CD8-positive, alpha-beta memory T cell (primary cell): ENCODE measurements at regions not wholly inside any gene's neighbourhood (a gene's known extent, or its start where the extent isn't known, plus 50 kb on each side); places are given as distances from the start of the nearest gene placed in this dataset.

Source experiments
- CTCF ChIA-PET: fragments of 350-600 bp; sonication (Branson Sonifier 250); formaldehyde crosslinking; loops from one replicate; lab custom pipeline; 2021; ENCODE audit warnings: antibody characterized with exemption; lab: Charles Lee
- POLR2A ChIA-PET: fragments of 350-600 bp; sonication (Branson Sonifier 250); formaldehyde crosslinking; loops from one replicate; lab custom pipeline; 2021; ENCODE audit warnings: antibody characterized with exemption; lab: Charles Lee
- DNase-seq, 5 donors: peaks; one replicate each; pipeline versions ENCODE4 v3.0.0 to v3.0.0-alpha.2; 2020 to 2022; ENCODE audit warnings: mixed read lengths in 1 of 5
- H3K27ac ChIP-seq: one replicate; pipeline ENCODE4 v1.7.0; 2013; ENCODE audit warnings: low read depth, mild to moderate bottlenecking, low read length, moderate library complexity
- H3K27me3 ChIP-seq: 2 replicates; pipeline ENCODE4 v1.7.0; 2013; ENCODE audit warnings: low read length, mild to moderate bottlenecking; ENCODE audit not compliant: insufficient read depth, poor library complexity, severe bottlenecking
- H3K36me3 ChIP-seq: 2 replicates; pipeline ENCODE4 v1.7.0; 2013; ENCODE audit warnings: mild to moderate bottlenecking, low read length, moderate library complexity; ENCODE audit not compliant: insufficient read depth
- H3K4me1 ChIP-seq: 2 replicates; pipeline ENCODE4 v1.7.0; 2013; ENCODE audit warnings: mild to moderate bottlenecking, low read length, moderate library complexity; ENCODE audit not compliant: insufficient read depth
- H3K4me3 ChIP-seq: 2 replicates; pipeline ENCODE4 v1.7.0; 2013; ENCODE audit warnings: mild to moderate bottlenecking, low read length
- H3K9me3 ChIP-seq: 2 replicates; pipeline ENCODE4 v1.7.0; 2013; ENCODE audit warnings: mild to moderate bottlenecking, low read length
- H3K27ac Mint-ChIP-seq, 8 donors: one replicate each; pipeline ENCODE4 v1.8.0; 2020 to 2021; ENCODE audit warnings: mixed read lengths in 8 of 8, mild to moderate bottlenecking in 6 of 8, inconsistent platforms in 3 of 8, moderate library complexity in 3 of 8
- H3K27me3 Mint-ChIP-seq, 2 donors: one replicate each; pipeline ENCODE4 v1.8.0; 2020 to 2021; ENCODE audit warnings: mixed read lengths in 2 of 2, mild to moderate bottlenecking in 1 of 2, moderate library complexity in 1 of 2
- H3K36me3 Mint-ChIP-seq, 3 donors: one replicate each; pipeline ENCODE4 v1.8.0; 2020 to 2021; ENCODE audit warnings: mixed read lengths in 3 of 3, inconsistent platforms in 1 of 3, mild to moderate bottlenecking in 1 of 3
- H3K4me1 Mint-ChIP-seq, 3 donors: one replicate each; pipeline ENCODE4 v1.8.0; 2020 to 2021; ENCODE audit warnings: mixed read lengths in 3 of 3, inconsistent platforms in 1 of 3, mild to moderate bottlenecking in 1 of 3
- H3K4me3 Mint-ChIP-seq, 7 donors: one replicate each; pipeline ENCODE4 v1.8.0; 2020 to 2021; ENCODE audit warnings: mixed read lengths in 7 of 7, mild to moderate bottlenecking in 6 of 7, moderate library complexity in 4 of 7, inconsistent platforms in 2 of 7
- H3K9me3 Mint-ChIP-seq, 5 donors: one replicate each; pipeline ENCODE4 v1.8.0; 2020 to 2022; ENCODE audit warnings: mixed read lengths in 5 of 5, mild to moderate bottlenecking in 3 of 5, moderate library complexity in 2 of 5, inconsistent platforms in 1 of 5

DNA sequence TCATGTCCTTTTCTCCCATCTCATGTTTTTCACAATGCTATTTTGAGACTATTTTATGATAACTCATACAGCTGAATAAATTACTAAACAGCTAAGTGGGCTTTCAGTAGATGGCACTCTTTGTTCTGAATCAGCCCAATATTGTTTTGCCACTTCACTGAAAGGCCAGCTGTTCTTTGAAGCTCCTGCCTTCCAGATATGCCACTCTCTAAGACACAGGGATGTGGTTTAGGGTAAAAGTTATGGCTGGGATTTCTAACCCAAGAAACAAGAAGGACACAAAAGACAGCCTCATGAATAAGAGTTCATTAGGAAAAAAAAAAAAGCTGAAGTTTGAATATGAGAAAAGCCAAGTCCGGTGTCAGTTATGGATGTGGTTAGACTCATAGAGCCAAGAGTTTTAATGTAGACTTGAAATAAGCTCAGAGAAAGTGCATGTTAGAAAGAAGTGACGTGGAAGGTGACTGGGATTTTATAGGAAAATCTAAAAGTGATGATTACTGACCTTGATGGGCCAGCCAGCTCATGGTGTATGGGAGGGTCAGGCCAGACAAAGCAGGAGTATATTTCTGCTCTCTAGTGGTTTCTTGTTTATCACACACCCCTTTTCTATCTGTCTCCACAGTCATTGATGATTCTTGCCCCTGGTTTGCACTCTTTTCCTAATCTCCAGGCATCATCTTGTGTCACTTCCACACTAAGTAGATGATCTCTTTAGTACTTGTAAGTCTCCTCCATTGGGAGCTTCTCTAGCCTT, 488.5 kb downstream of the NR2F1-AS1 start:
- H3K36me3 Mint-ChIP-seq = peaks cover 0 to 1% (median 0%) of the 10 kb centered on the region in 3 donors
- no peaks in the 10 kb centered on the region for H3K36me3 ChIP-seq
- peaks cover 0 to 1% of the 10 kb centered on the region in 2 donors for H3K27me3 Mint-ChIP-seq
- no peak overlapping the region for H3K27ac Mint-ChIP-seq
- POLR2A ChIA-PET = no interaction called here
- no peak for DNase-seq
- CTCF ChIA-PET = no interaction called here
- peaks cover 0 to 6% (median 0%) of the 10 kb centered on the region in 5 donors for H3K9me3 Mint-ChIP-seq
- H3K27me3 ChIP-seq = no peaks in the 10 kb centered on the region
- no peaks in the 10 kb centered on the region for H3K9me3 ChIP-seq
- no peak overlapping the region for H3K4me3 Mint-ChIP-seq
- H3K4me1 Mint-ChIP-seq = no peaks in the 10 kb centered on the region
- no peak overlapping the region for H3K4me3 ChIP-seq
- no peak overlapping the region for H3K27ac ChIP-seq
- no peaks in the 10 kb centered on the region for H3K4me1 ChIP-seq

DNA sequence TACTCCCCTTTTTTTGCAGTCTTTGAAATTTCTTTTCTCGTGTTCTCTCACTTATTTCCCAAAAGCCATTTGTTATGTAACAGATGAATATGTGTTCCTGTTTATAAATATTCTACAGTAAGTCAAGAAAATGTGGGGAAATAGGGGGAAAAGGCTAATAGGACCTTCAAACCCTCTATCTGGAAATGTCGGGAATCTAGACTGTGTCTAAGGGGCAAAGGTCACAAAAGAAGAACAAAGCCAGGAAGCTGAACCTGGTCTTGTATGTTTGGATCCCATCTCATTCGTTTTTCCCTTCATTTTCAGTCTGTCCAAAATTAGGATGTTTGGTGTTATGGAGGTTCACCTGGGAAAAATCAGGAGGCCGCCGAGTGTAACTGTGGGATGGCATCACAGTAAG, 490.3 kb downstream of the NR2F1-AS1 start:
- no peaks in the 10 kb centered on the region for H3K27me3 ChIP-seq
- peaks cover 0 to 1% of the 10 kb centered on the region in 2 donors for H3K27me3 Mint-ChIP-seq
- H3K36me3 Mint-ChIP-seq = peaks cover 0 to 1% (median 0%) of the 10 kb centered on the region in 3 donors
- H3K9me3 ChIP-seq = no peaks in the 10 kb centered on the region
- H3K4me3 ChIP-seq = no peak overlapping the region
- no peak for DNase-seq
- CTCF ChIA-PET = no interaction called here
- H3K4me1 Mint-ChIP-seq = no peaks in the 10 kb centered on the region
- no peaks in the 10 kb centered on the region for H3K4me1 ChIP-seq
- no peak overlapping the region for H3K27ac ChIP-seq
- H3K9me3 Mint-ChIP-seq = peaks cover 0 to 4% (median 0%) of the 10 kb centered on the region in 5 donors
- H3K4me3 Mint-ChIP-seq = no peak overlapping the region
- no peak overlapping the region for H3K27ac Mint-ChIP-seq
- no peaks in the 10 kb centered on the region for H3K36me3 ChIP-seq
- POLR2A ChIA-PET = no interaction called here

DNA sequence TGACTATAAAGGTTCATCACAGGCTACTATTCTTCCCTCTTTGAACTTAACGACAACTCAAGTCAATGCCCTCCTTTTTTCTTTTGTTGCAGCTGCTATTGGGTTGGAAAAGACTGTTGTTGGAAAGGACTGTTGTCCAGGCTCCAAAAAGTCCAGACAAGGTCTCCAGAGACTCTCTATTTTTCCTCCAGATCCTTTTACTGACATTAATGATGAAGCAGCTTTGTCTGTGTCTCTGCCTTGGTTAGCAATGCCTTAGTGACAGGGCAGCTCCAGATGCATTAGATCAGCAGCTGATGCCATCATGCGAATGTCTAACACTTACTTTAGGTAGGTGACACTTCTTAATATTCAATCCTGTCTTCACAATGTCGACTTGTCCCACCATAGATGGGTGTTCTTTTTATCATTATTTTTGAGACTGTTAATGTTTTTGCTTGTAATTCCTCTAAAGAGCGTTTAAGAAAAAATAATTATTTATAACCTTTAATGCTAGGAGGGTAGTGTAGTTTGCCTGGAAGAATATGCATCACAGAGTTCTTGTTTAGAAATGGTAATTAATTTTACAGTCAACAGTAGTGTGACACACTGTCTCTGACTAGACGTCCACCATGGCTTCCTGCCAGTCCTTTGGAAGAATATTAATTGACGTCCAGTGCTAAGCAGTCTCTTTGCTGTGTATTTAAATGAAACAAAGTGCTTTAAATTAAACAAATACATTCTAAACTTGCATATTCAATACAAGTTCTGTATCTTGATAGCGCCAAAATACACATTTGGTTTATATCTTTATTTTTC, 492.2 kb downstream of the NR2F1-AS1 start:
- Mint-ChIP-seq H3K27me3 (peaks cover 0 to 1% of the 10 kb centered on the region in 2 donors), H3K36me3 (peaks cover 0 to 1% (median 0%) of the 10 kb centered on the region in 3 donors), H3K27ac (no peak overlapping the region), H3K4me3 (no peak overlapping the region), H3K9me3 (peaks cover 0 to 2% (median 0%) of the 10 kb centered on the region in 5 donors), H3K4me1 (no peaks in the 10 kb centered on the region)
- Histone ChIP-seq H3K4me1 (no peaks in the 10 kb centered on the region), H3K9me3 (no peaks in the 10 kb centered on the region), H3K4me3 (no peak overlapping the region), H3K27me3 (no peaks in the 10 kb centered on the region), H3K27ac (no peak overlapping the region), H3K36me3 (no peaks in the 10 kb centered on the region)
- ChIA-PET CTCF (no interaction called here), POLR2A (no interaction called here)
- no peak for DNase-seq

DNA sequence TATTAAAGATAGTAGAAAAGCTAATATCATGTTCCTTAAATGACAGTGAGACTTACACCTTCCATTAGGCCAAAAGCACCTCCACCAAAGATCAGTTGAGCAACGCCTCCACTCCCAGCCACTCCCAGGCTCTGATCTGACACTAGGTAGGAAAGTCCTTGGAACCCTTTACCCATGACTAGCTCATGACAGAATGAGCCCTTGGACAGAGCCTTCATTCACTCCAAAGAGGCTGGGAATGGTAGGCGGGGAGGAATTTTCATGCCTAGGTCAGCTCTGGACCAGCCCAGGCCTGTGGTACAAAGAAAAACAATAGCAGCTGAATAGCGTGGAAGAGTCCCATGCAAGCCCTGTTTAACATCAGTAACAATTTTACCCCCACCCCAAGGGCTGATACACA, 493.7 kb downstream of the NR2F1-AS1 start:
- Mint-ChIP-seq H3K27ac (no peak overlapping the region), H3K4me1 (no peaks in the 10 kb centered on the region), H3K27me3 (no peaks in the 10 kb centered on the region), H3K9me3 (peaks cover 0 to 4% (median 0%) of the 10 kb centered on the region in 5 donors), H3K4me3 (no peak overlapping the region), H3K36me3 (no peaks in the 10 kb centered on the region)
- DNase-seq = no peak
- CTCF ChIA-PET = no interaction called here
- no peaks in the 10 kb centered on the region for H3K36me3 ChIP-seq
- no peaks in the 10 kb centered on the region for H3K9me3 ChIP-seq
- H3K4me3 ChIP-seq = no peak overlapping the region
- no peaks in the 10 kb centered on the region for H3K27me3 ChIP-seq
- POLR2A ChIA-PET = no interaction called here
- H3K27ac ChIP-seq = no peak overlapping the region
- no peaks in the 10 kb centered on the region for H3K4me1 ChIP-seq

DNA sequence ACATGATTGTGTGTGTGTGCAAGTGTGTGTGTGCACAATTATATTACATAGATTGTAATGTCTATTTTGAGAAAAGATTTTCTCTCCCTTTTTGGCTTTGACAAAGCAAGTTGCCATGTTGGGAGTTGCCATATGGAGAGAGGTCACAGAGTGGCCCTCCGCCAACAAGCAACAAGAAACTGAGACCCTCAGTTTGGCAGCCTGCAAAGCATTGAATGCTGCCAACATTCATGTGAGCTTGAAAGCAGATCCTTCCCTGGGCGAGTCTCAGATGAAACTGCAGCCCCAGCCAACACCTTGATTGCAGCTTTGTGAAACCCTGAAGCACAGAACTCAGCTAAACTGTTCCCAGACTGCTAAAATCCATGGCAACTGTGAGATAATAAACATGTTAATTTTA, 498.0 kb downstream of the NR2F1-AS1 start:
- Mint-ChIP-seq H3K27ac (no peak overlapping the region), H3K4me1 (no peaks in the 10 kb centered on the region), H3K27me3 (no peaks in the 10 kb centered on the region), H3K4me3 (no peak overlapping the region), H3K9me3 (peaks cover 0 to 11% (median 0%) of the 10 kb centered on the region in 5 donors), H3K36me3 (no peaks in the 10 kb centered on the region)
- no peak overlapping the region for H3K4me3 ChIP-seq
- H3K27me3 ChIP-seq = no peaks in the 10 kb centered on the region
- no peaks in the 10 kb centered on the region for H3K36me3 ChIP-seq
- H3K27ac ChIP-seq = no peak overlapping the region
- H3K9me3 ChIP-seq = no peaks in the 10 kb centered on the region
- CTCF ChIA-PET = no interaction called here
- H3K4me1 ChIP-seq = no peaks in the 10 kb centered on the region
- DNase-seq = no peak
- POLR2A ChIA-PET = no interaction called here

DNA sequence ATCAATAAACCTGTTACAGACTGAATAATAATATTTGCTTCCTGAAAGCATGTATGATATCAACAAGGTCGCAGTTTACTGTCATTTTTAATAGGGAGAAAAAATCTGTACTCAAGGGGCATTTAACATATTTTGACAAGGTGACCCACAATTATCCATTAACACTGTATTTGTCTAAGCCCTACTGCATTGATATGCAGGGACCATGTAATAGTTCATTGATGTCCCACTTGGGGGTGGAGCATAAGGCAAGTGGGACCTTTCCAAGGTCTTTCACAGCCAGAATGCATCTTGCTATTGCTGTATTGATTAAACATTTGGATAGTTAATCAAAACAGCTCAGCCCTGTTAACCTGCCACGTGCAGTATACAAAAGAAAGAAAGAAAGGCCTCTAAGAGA, 502.0 kb downstream of the NR2F1-AS1 start:
- Histone ChIP-seq H3K4me3 (no peak overlapping the region), H3K4me1 (no peaks in the 10 kb centered on the region), H3K27ac (no peak overlapping the region), H3K9me3 (no peaks in the 10 kb centered on the region), H3K27me3 (no peaks in the 10 kb centered on the region), H3K36me3 (no peaks in the 10 kb centered on the region)
- Mint-ChIP-seq H3K27me3 (no peaks in the 10 kb centered on the region), H3K27ac (peak overlapping the region in 1 of 8 donors; percentile 29), H3K9me3 (peaks cover 0 to 11% (median 0%) of the 10 kb centered on the region in 5 donors), H3K4me1 (no peaks in the 10 kb centered on the region), H3K4me3 (no peak overlapping the region), H3K36me3 (no peaks in the 10 kb centered on the region)
- ChIA-PET CTCF (no interaction called here), POLR2A (no interaction called here)
- DNase-seq = no peak

DNA sequence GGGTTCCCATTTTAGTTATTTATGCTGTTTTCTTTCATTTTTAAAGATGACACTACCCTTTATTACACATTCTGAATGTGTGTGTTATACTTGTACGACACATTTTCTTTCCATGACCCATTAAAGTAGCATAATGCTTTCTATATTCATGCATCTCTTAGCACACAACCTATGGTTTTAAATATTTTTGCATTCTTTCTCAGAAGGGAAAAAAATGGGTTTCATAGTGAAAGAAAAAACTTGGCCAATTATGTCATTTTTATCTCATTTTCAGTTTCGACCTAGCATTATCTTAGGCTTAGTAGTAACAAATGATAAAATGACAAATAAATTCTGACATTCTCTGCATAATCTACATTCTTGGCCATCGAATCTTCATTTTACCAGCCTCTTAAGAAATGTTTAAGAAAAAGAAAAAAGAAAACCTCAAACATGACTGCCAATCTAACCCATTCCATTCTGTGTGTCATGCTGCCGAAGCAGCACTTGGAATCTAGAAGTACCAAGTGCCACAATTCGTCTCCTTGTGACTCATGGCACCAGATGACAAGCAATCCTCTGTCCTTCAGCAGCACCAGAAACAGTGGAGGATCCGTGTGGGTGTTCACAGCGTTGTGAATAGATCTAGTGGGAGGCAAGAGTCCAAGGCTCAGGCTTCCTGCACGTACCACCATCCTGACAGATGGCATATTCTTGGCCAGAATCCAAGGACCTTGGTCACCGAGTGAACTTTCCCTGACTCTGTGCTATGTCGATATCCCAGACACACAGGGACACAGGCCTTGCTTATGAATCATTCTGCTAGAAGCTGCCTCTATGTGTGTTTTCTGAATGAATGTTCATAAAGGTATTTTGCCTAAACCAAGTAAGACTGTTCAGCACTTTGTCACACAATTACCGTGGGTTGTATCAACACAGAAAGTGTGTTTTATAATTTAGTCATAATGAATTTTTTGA, 502.7 kb downstream of the NR2F1-AS1 start:
- H3K4me1 ChIP-seq = no peaks in the 10 kb centered on the region
- H3K27me3 Mint-ChIP-seq = no peaks in the 10 kb centered on the region
- ChIA-PET POLR2A (no interaction called here), CTCF (no interaction called here)
- H3K27me3 ChIP-seq = no peaks in the 10 kb centered on the region
- no peak overlapping the region for H3K27ac Mint-ChIP-seq
- H3K4me3 ChIP-seq = no peak overlapping the region
- H3K9me3 Mint-ChIP-seq = peaks cover 0 to 7% (median 0%) of the 10 kb centered on the region in 5 donors
- H3K27ac ChIP-seq = no peak overlapping the region
- DNase-seq = no peak
- H3K36me3 Mint-ChIP-seq = no peaks in the 10 kb centered on the region
- no peaks in the 10 kb centered on the region for H3K4me1 Mint-ChIP-seq
- H3K9me3 ChIP-seq = no peaks in the 10 kb centered on the region
- no peak overlapping the region for H3K4me3 Mint-ChIP-seq
- H3K36me3 ChIP-seq = no peaks in the 10 kb centered on the region
